WI38 (cell line): ENCODE measurements at regions not wholly inside any gene's neighbourhood (a gene's known extent, or its start where the extent isn't known, plus 50 kb on each side); places are given as distances from the start of the nearest gene placed in this dataset.

Experiments
- H3K4me3 ChIP-seq: 2 replicates; pipeline ENCODE4 v1.5.1; 2011; ENCODE audit warnings: low read depth, mild to moderate bottlenecking, control low read depth, low read length
- TF ChIP-seq, protein P1 (sequence below): IDR thresholded peaks from 2 replicates; pipeline ENCODE4 v1.5.1; 2012; ENCODE audit warnings: low read depth, mild to moderate bottlenecking, control low read depth, low read length

DNA sequence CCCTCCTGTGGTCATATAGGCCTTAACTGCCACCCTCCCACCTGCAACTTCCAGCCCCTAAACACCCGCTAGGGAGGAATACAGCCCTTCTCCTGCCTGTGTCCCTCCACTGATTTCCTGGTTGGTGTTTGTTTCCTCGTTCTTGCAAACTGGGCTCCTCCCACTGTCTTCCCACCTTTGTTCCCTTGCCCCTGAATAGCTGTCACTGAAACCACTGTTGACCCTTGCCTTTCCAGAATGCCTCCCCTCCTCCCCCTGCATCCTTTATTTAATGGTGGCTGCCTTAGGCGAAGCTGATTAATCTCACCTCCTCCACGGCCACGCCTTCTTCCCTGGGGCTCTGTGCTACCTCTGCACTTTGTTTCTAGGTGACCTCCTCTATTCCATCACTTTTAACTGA, 626.7 kb downstream of the BNC2 start:
- TF ChIP-seq, protein P1, sequence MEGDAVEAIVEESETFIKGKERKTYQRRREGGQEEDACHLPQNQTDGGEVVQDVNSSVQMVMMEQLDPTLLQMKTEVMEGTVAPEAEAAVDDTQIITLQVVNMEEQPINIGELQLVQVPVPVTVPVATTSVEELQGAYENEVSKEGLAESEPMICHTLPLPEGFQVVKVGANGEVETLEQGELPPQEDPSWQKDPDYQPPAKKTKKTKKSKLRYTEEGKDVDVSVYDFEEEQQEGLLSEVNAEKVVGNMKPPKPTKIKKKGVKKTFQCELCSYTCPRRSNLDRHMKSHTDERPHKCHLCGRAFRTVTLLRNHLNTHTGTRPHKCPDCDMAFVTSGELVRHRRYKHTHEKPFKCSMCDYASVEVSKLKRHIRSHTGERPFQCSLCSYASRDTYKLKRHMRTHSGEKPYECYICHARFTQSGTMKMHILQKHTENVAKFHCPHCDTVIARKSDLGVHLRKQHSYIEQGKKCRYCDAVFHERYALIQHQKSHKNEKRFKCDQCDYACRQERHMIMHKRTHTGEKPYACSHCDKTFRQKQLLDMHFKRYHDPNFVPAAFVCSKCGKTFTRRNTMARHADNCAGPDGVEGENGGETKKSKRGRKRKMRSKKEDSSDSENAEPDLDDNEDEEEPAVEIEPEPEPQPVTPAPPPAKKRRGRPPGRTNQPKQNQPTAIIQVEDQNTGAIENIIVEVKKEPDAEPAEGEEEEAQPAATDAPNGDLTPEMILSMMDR: no peak
- no peak overlapping the region for H3K4me3 ChIP-seq

DNA sequence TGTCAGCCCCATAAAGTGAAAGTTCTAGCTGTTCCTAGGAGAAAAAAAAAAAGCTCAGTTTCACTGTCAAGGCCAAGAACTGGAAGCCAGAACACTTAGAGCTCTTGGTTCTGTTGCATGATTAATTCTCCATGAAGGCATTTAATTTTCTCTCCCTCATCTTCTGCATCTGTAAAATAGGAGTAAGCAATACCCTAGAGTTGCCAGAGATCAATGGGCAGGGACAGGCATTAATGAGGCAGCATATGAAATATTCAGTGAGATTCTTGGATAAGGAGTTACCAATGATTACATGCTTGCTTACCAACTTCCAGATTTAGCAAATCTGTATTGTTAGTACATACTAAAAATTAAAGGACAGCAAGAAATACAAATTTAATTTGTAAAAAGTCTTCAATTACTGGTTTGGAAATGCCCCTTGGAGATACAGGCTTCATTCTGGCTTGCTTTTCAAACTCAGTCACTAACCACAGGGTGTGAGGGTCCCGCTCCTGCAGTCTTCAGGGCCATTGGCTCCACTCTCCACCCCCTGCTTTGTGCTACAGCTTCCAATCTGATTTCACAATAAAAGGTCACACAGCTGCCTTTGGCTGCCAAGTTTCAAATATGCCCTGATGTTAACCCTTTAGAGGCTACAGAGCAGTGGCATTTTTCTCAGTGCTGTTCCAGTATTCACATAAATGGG, 624.6 kb downstream of the BNC2 start:
- TF ChIP-seq, protein P1: no peak
- H3K4me3 ChIP-seq: no peak overlapping the region

GRCh38 chr9:16246785-16247184, 623.7 kb downstream of the BNC2 start:
- H3K4me3 ChIP-seq: no peak overlapping the region
- TF ChIP-seq, protein P1: no peak

GRCh38 chr9:16247188-16247875, 623.1 kb downstream of the BNC2 start:
- H3K4me3 ChIP-seq: no peak overlapping the region

DNA sequence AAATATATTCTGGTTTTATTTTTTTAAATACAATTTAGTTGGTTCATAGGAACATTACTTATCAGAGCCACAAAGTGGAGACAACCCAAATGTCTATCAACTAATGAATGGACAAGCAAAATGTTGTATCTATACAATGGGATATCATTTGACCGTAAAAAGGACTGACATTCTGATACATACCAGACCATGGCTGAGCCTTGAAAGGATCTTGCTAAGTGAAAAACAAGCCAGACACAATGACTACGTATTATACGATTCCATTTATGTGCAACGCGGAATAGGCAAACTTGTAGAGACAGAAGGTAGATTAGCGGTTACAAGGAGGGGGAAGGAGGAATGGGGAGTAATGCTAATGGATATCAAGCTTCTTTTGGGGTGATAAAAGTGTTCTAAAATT, 621.6 kb downstream of the BNC2 start:
- no peak overlapping the region for H3K4me3 ChIP-seq
- TF ChIP-seq, protein P1: no peak

More at GRCh38 chr9:16247188-16247875, 623.1 kb downstream of the BNC2 start:
- TF ChIP-seq, protein P1: no peak

DNA sequence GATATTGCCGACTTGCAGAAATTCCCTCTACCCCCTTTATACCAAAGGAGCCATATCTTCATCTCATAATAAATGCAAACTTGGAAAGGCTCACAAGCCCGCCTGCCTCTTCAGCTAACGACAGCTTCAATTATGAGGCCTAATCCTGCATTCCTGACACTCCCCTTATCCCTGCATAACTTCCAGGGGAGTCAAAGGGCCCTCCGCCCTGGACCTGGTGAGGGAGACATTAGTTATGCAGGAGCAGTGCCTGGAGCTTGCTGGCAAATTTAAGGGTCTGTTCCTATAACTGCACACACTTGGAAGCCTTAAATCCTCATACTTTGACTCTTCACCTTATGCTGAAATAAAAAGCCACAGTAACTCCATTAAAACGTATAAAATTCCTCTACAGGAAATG, 617.9 kb downstream of the BNC2 start:
- H3K4me3 ChIP-seq: no peak overlapping the region
- TF ChIP-seq, protein P1: no peak

GRCh38 chr9:16254674-16255073, 615.8 kb downstream of the BNC2 start:
- TF ChIP-seq, protein P1: no peak
- H3K4me3 ChIP-seq: no peak overlapping the region
